HG03097 (cell line): ENCODE measurements at regions not wholly inside any gene's neighbourhood (a gene's known extent, or its start where the extent isn't known, plus 50 kb on each side); places are given as distances from the start of the nearest gene placed in this dataset.
"Not testable (repeated sequence)": the region's sequence is repeated elsewhere in the genome, so short reads cannot be mapped to it uniquely, and the experiment has no call there.

Experiments used
- ATAC-seq: cut with Tn5 transposase; IDR thresholded peaks from one replicate; pipeline ENCODE4 v1.9.1; 2021; ENCODE audit not compliant: unreplicated experiment, low FRiP score

- ATAC-seq, result not testable (repeated sequence)
Measured at GRCh38 chr2:118744682-118745181, 102.7 kb downstream of the EN1 start.

- ATAC-seq, result no peak
Measured at GRCh38 chr2:118738524-118739308, 108.7 kb downstream of the EN1 start.

- no peak for ATAC-seq
Measured at GRCh38 chr2:118738106-118738505, 109.3 kb downstream of the EN1 start.

- no peak for ATAC-seq
Measured at GRCh38 chr2:118737684-118738083, 109.8 kb downstream of the EN1 start.

- no peak for ATAC-seq
Measured at GRCh38 chr2:118732432-118732831, 115.0 kb downstream of the EN1 start.

GRCh38 chr2:118731413-118731812 lies 116.0 kb downstream of the EN1 start:
- ATAC-seq, result no peak

- ATAC-seq, result no peak
Measured at GRCh38 chr2:118730405-118730804, 117.0 kb downstream of the EN1 start.

- no peak for ATAC-seq
Measured at GRCh38 chr2:118729760-118730159, 117.7 kb downstream of the EN1 start.

GRCh38 chr2:118728984-118729383 lies 118.5 kb downstream of the EN1 start:
- ATAC-seq, result no peak

GRCh38 chr2:118726821-118727220 lies 120.6 kb downstream of the EN1 start:
- ATAC-seq, result no peak

- no peak for ATAC-seq
Measured at GRCh38 chr2:118723394-118723793, 124.1 kb downstream of the EN1 start.

GRCh38 chr2:118722976-118723375 lies 124.5 kb downstream of the EN1 start:
- no peak for ATAC-seq

- no peak for ATAC-seq
Measured at GRCh38 chr2:118721817-118722551, 125.5 kb downstream of the EN1 start.

- no peak for ATAC-seq
Measured at GRCh38 chr2:118720866-118721265, 126.6 kb downstream of the EN1 start.

- ATAC-seq, result no peak
Measured at GRCh38 chr2:118718921-118719320, 128.5 kb downstream of the EN1 start.

- no peak for ATAC-seq
Measured at GRCh38 chr2:118716102-118716501, 131.3 kb downstream of the EN1 start.

GRCh38 chr2:118714118-118714517 lies 133.3 kb downstream of the EN1 start:
- ATAC-seq, result no peak

- no peak for ATAC-seq
Measured at GRCh38 chr2:118711603-118712002, 135.8 kb downstream of the EN1 start.

- no peak for ATAC-seq
Measured at GRCh38 chr2:118710481-118710880, 137.0 kb downstream of the EN1 start.

- no peak for ATAC-seq
Measured at GRCh38 chr2:118709786-118710185, 137.7 kb downstream of the EN1 start.

GRCh38 chr2:118706844-118707243 lies 140.6 kb downstream of the EN1 start:
- no peak for ATAC-seq

GRCh38 chr2:118706371-118706770 lies 141.1 kb downstream of the EN1 start:
- ATAC-seq, result no peak
